HG02571 (cell line): ENCODE measurements at regions not wholly inside any gene's neighbourhood (a gene's known extent, or its start where the extent isn't known, plus 50 kb on each side); places are given as distances from the start of the nearest gene placed in this dataset.

Experiments
- ATAC-seq: cut with Tn5 transposase; IDR thresholded peaks from one replicate; pipeline ENCODE4 v1.9.1; 2021; ENCODE audit warnings: mild to moderate bottlenecking, moderate library complexity; ENCODE audit not compliant: unreplicated experiment

GRCh38 chr13:50071379-50071778 lies 56.1 kb downstream of the KCNRG start:
- no peak for ATAC-seq

DNA sequence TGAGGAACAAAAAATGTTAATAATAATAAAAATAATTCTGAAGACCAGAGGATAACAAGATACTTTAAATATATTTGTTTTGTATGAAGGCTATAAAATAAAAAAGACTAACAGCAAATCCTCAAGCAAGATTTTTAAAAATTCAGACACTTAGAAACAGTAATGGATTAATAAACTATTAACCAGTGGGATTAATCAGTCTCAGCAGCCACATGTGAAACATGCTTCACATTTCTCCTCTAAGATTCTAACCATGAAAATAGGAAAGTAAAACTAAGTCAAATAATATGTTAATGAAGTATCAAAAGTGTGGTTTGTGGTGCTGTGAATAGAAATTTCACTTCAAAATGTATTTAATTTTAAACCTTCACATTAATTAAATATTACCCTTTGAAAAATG lies 57.4 kb downstream of the KCNRG start:
- ATAC-seq, result no peak

GRCh38 chr13:50073340-50073739 lies 58.1 kb downstream of the KCNRG start:
- ATAC-seq, result no peak

DNA sequence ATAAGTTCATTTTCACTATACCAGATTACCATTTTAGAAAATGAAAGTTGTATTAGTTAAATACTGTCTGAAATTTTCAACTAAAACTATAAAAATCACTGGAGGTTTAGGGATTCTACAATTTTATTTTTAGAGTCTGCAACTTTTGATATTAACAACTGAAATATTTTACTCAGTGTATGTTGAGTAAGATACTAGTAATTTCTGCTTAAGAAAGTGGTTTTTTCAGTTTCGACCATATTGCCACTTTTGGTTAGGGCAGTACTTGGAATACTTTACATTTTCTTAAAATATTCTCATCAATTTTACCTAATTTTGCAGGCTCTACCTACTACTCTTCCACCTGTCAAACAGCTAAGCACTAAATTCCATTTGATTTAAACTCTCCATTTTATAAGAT lies 59.6 kb downstream of the KCNRG start:
- ATAC-seq, result peak; percentile 61

GRCh38 chr13:50075619-50076097 lies 60.4 kb downstream of the KCNRG start:
- ATAC-seq, result no peak

GRCh38 chr13:50077431-50077830 lies 62.2 kb downstream of the KCNRG start:
- ATAC-seq, result no peak

DNA sequence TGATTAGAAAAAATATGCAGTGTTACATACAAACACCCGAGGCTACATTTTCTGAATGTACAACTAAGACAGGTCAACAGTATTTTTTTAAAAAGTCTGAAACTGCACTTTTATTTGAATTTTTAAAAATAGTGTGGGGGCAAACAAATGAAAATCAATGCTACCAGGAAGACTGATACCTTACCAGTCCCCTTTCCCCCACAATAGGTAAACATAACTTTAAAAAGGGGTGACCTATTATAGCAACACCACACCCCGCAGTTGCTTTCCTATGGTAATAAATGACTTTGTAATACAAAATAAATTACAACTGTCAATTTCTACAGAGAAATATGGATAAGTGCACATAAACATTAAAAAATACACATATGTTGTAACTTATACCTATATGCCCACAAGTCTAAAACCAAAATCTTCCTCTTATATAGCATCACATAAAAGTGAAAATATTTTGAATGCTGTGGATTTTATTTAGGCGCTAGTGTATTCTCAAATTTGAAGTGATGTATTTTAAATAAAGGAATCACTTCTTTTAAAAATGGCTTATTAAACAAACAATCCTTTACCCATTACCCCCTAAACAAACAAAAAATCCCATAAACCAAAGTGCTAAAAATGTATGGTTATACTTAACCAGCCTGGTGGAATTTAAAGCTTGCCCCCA lies 63.1 kb downstream of the KCNRG start:
- ATAC-seq, result no peak

GRCh38 chr13:50078895-50079654 lies 63.8 kb downstream of the KCNRG start:
- no peak for ATAC-seq

GRCh38 chr13:50079655-50080202 lies 64.5 kb downstream of the KCNRG start:
- ATAC-seq, result no peak

DNA sequence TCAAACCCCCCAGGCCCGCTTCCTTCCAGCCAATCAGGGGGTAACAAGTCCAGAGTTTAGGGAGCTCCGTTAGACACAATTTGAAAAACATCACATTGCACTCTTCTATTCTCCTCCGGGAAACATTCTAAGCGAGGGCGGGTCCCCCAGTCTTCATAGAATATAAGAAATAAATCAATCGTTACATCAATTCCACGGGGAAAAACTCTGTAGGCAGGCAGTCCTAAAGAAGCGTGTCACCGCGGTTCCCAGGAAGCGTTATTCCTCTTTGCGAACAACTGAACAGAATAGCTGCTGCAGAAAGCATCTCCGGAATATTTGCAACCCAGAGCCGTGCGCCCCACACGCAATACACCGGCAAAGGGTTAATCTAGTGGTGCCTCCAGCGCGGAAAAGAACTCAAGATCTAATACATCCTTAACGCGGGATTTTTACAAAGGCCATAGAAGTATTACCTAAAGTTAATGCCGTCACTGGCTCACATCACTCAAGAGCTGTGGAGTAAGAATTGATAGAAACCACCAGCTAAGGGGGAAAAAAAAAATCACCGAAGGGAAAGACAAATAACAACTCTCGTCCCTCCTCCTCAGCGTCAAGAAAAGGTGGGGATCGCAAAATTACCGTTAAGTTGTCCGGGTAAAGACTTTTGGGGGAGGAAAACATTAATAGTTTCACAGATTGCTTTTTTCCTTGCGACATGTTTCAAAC lies 65.1 kb downstream of the KCNRG start:
- ATAC-seq, result no peak

- ATAC-seq, result peak; percentile 12
Measured at GRCh38 chr13:50080911-50081678, 65.9 kb downstream of the KCNRG start.

- ATAC-seq, result peak; percentile 66
Measured at GRCh38 chr13:50081679-50082425, 66.6 kb downstream of the KCNRG start.

- ATAC-seq, result peak; percentile 51
Measured at GRCh38 chr13:50082426-50083281, 67.4 kb downstream of the KCNRG start.

DNA sequence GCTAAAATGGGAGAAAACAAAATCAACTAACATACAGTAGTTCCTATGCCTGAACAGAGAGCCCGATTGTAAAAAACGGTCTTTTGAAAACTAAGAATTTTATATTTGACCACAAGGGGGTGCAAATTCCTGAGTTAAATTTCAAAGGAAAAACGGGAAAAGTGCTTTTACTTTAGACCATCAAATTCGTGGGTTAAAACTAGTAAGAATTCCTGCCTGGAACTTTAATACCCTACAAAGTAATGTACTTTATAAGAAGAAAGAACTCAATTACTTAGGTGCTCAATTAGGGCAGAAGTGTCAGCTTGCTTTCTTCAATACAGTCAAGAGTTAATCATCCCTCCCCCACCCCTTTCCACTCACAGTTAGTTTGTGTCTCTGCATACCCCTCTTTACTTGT lies 69.8 kb downstream of the KCNRG start:
- ATAC-seq, result no peak

DNA sequence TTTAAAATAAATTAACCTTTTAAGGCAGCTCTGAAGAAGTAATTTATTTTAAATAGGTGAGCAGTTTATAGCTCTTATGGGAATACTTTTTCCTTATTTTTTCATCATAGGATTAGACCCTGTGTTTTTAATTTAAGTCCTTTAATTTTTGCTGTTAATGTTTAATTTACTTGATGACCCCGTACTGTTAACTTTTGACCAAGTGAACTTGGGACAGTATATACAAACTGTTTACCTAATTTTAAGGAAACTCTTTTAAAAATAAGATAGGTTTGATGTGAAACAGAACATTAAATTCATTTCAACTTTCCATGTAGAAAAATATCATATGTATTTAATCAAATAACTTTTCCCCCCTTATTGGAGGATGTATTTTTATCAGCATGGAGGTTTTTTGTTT lies 74.4 kb downstream of the KCNRG start:
- ATAC-seq, result no peak

DNA sequence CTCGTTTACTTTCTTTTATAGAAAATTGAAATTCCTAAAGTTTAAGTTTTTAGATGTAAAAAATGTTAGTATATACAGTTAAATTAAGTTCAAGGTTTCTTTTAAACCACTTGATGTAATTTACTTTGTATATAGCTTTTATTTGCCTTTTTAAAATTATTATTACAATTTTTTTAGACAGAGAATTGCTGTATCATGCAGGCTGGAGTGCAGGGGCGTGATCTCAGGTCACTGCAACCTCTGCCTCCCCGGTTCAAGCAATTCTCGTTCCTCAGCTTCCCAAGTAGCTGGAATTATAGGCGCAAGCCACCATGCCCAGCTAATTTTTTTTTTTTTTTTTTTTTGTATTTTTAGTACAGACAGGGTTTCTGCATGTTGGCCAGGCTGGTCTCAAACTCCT lies 75.0 kb downstream of the KCNRG start:
- no peak for ATAC-seq

DNA sequence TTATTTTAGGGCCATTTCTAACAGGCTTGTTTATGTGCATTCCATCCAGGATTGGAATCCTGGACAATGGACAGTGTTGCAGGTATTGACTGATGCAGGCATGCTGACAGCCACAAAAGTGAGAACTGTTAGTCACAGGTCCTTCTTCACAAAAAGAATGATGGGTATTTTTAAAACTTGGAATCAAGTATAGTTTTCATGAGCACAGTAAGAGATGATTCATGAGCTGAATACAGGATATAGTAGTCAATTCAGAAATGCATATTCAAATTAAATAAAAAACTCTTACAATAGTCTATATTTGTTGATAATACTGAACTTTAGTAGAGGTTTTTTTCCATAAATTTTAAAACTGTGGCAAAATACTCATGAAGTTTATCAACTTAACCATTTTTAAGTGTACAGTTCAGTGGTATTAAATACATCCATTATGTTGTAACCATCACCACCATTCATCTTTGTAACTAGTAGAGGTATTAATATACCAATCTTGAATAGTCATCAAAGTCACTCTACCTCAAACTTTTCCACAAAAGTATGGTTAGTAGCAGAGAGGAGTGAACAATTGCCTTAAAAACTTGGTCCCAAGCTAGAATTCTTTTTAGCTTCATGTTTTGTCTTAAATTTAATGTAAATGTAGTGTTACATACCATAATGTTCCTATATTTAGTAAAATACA lies 79.5 kb downstream of the KCNRG start:
- ATAC-seq, result no peak

DNA sequence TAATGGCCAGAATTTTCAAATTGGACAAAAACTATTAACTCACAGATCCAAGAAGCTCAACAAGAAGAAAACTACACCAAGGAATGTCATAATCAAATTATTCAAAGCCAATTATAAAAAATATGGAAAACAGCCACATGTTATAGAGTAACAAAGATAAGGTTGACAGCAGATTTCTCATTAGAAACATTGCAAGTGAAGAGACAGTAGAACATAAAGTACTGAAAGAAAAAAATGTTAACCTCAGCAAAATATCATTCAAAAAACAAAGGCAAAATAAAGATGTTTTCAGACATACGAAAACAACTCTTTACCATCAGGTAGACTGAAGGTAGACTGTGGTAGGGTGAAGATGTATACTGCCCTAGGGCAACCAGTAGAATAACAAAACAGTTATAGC lies 83.4 kb downstream of the KCNRG start:
- no peak for ATAC-seq

DNA sequence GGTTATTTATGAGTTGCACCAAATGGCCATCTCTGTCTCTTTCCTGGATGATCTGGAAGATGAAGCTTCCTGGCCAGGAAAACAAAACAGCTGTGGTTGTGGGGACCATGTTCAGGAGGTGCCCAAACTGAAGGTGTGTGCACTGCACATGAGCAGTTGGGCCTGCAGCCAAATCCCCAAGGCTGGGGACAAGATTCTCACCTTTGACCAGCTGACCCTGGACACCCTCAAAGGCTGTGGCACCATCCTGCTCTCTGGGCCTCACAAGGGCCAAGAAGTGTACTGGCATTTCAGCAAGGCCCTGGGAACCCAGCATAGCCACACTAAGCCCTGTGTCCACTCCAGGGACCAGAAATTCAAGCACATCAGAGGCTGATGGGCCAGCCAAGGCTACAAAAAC lies 84.2 kb downstream of the KCNRG start:
- no peak for ATAC-seq
